Vagina (tissue), 2 donors: ENCODE measurements at regions not wholly inside any gene's neighbourhood (a gene's known extent, or its start where the extent isn't known, plus 50 kb on each side); places are given as distances from the start of the nearest gene placed in this dataset.

ENCODE experiments used
- POLR2A ChIP-seq, 2 donors: fragments of 450-650 bp; IDR thresholded peaks; one replicate each; pipeline ENCODE4 v1.6.1; 2017; ENCODE audit warnings: antibody characterized with exemption in 2 of 2, mild to moderate bottlenecking in 2 of 2, moderate library complexity in 2 of 2
- POLR2AphosphoS5 ChIP-seq, 2 donors: sonication (generic); formaldehyde crosslinking; IDR thresholded peaks; one replicate each; pipeline ENCODE4 v1.9.0; 2017; ENCODE audit warnings: antibody characterized with exemption in 2 of 2, mild to moderate bottlenecking in 2 of 2, low read depth in 1 of 2; ENCODE audit not compliant: insufficient read depth in 1 of 2
- TF ChIP-seq, protein P1 (sequence below), 3 experiments: fragments of 450-650 bp in 2 of 3; fragments of 200-600 bp in 1 of 3; sonication (generic) in 1 of 3; IDR thresholded peaks; one replicate each; pipeline ENCODE4 v1.5.1; 2017 to 2019; ENCODE audit warnings: antibody characterized with exemption in 3 of 3, mild to moderate bottlenecking in 2 of 3, moderate library complexity in 2 of 3

DNA sequence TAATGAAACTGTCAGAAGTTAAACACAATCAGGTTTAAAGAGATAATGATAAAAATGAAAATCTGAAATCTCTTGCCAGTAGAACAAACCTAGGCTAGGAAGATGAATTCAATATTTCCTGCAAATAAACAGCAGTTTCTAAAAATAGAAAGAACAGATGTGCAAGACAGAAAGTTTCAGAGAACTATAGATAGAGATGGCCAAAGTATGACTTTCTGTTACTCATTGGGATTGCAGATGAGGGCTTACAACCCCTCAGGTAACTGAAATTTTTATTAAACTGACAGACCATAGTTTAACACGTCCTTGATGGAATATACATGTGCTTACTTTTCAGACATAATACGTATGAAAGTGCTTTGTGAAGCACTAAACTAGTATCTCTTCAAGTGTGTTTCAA is 82.3 kb upstream of the PPARGC1A start:
- TF ChIP-seq, protein P1, sequence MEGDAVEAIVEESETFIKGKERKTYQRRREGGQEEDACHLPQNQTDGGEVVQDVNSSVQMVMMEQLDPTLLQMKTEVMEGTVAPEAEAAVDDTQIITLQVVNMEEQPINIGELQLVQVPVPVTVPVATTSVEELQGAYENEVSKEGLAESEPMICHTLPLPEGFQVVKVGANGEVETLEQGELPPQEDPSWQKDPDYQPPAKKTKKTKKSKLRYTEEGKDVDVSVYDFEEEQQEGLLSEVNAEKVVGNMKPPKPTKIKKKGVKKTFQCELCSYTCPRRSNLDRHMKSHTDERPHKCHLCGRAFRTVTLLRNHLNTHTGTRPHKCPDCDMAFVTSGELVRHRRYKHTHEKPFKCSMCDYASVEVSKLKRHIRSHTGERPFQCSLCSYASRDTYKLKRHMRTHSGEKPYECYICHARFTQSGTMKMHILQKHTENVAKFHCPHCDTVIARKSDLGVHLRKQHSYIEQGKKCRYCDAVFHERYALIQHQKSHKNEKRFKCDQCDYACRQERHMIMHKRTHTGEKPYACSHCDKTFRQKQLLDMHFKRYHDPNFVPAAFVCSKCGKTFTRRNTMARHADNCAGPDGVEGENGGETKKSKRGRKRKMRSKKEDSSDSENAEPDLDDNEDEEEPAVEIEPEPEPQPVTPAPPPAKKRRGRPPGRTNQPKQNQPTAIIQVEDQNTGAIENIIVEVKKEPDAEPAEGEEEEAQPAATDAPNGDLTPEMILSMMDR (IDR thresholded peaks at IDR 0.05): no peak
- TF ChIP-seq POLR2AphosphoS5 (IDR thresholded peaks at IDR 0.05; ENCODE audit: insufficient read depth in 1 of 2, low read depth in 1 of 2) (no peak), POLR2A (IDR thresholded peaks at IDR 0.05) (no peak)
